H9 (cell line): ENCODE measurements at regions not wholly inside any gene's neighbourhood (a gene's known extent, or its start where the extent isn't known, plus 50 kb on each side); places are given as distances from the start of the nearest gene placed in this dataset.

Experiments
- DNase-seq: peaks from one replicate; pipeline ENCODE4 v3.0.0-alpha.2; 2017
- H2AFZ ChIP-seq: one replicate; pipeline ENCODE4 v1.6.1; 2013; ENCODE audit warnings: mild to moderate bottlenecking, low read length, control low read depth, moderate library complexity
- H2AK5ac ChIP-seq: 2 replicates; pipeline ENCODE4 v1.6.1; 2013; ENCODE audit warnings: low read length, control low read depth, mixed read lengths; ENCODE audit not compliant: insufficient read length
- H2BK120ac ChIP-seq: one replicate; pipeline ENCODE4 v1.6.1; 2013; ENCODE audit warnings: low read depth, mild to moderate bottlenecking, low read length, control low read depth, inconsistent platforms; ENCODE audit not compliant: poor library complexity, severe bottlenecking
- H2BK12ac ChIP-seq: 2 replicates; pipeline ENCODE4 v1.6.1; 2013; ENCODE audit warnings: low read length, control low read depth, mixed read lengths, low read depth; ENCODE audit not compliant: insufficient read length
- H2BK15ac ChIP-seq: 2 replicates; pipeline ENCODE4 v1.6.1; 2013; ENCODE audit warnings: low read depth, low read length, control low read depth
- H2BK20ac ChIP-seq: one replicate; pipeline ENCODE4 v1.6.1; 2013; ENCODE audit warnings: low read depth, mild to moderate bottlenecking, low read length, control low read depth, inconsistent platforms; ENCODE audit not compliant: poor library complexity, severe bottlenecking
- H2BK5ac ChIP-seq: 2 replicates; pipeline ENCODE4 v1.6.1; 2013; ENCODE audit warnings: low read length, control low read depth, mixed read lengths; ENCODE audit not compliant: insufficient read length
- H3K14ac ChIP-seq: 2 replicates; pipeline ENCODE4 v1.6.1; 2013; ENCODE audit warnings: low read length, control low read depth; ENCODE audit not compliant: insufficient read depth
- H3K18ac ChIP-seq: 2 replicates; pipeline ENCODE4 v1.6.1; 2013; ENCODE audit warnings: low read depth, mild to moderate bottlenecking, mixed read lengths, low read length, control low read depth; ENCODE audit not compliant: insufficient read length
- H3K23ac ChIP-seq: 2 replicates; pipeline ENCODE4 v1.6.1; 2013; ENCODE audit warnings: low read length, control low read depth, mixed read lengths, low read depth; ENCODE audit not compliant: insufficient read length
- H3K23me2 ChIP-seq: 2 replicates; pipeline ENCODE4 v1.6.1; 2013; ENCODE audit warnings: low read depth, mild to moderate bottlenecking, mixed read lengths, low read length, control low read depth; ENCODE audit not compliant: insufficient read length, poor library complexity, severe bottlenecking
- H3K27ac ChIP-seq: 2 replicates; pipeline ENCODE4 v1.5.1; 2013; ENCODE audit warnings: low read length, control low read depth, mixed read lengths, low read depth; ENCODE audit not compliant: insufficient read length
- H3K27me3 ChIP-seq: 2 replicates; pipeline ENCODE4 v1.6.1; 2013; ENCODE audit warnings: low read length, control low read depth, inconsistent platforms; ENCODE audit not compliant: insufficient read depth
- H3K4ac ChIP-seq: 2 replicates; pipeline ENCODE4 v1.6.1; 2013; ENCODE audit warnings: low read depth, mild to moderate bottlenecking, control low read depth, inconsistent platforms, low read length, moderate library complexity
- H3K4me1 ChIP-seq: 2 replicates; pipeline ENCODE4 v1.6.1; 2013; ENCODE audit warnings: low read length, control low read depth, inconsistent platforms; ENCODE audit not compliant: insufficient read depth
- H3K4me2 ChIP-seq: 2 replicates; pipeline ENCODE4 v1.6.1; 2013; ENCODE audit warnings: low read length, control low read depth, mixed read lengths; ENCODE audit not compliant: insufficient read length, insufficient read depth
- H3K56ac ChIP-seq: 2 replicates; pipeline ENCODE4 v1.6.1; 2013; ENCODE audit warnings: low read depth, mild to moderate bottlenecking, mixed read lengths, low read length, control low read depth; ENCODE audit not compliant: insufficient read length
- H3K79me1 ChIP-seq: 2 replicates; pipeline ENCODE4 v1.6.1; 2013; ENCODE audit warnings: low read depth, mild to moderate bottlenecking, moderate library complexity, low read length, control low read depth, inconsistent platforms; ENCODE audit not compliant: insufficient read depth, poor library complexity, severe bottlenecking
- H3K79me2 ChIP-seq: 2 replicates; pipeline ENCODE4 v1.6.1; 2013; ENCODE audit warnings: low read length, control low read depth, inconsistent platforms; ENCODE audit not compliant: insufficient read depth
- H3K9ac ChIP-seq: 2 replicates; pipeline ENCODE4 v1.6.1; 2013; ENCODE audit warnings: low read length, control low read depth, mixed read lengths; ENCODE audit not compliant: insufficient read length; ENCODE audit errors: extremely low read depth
- H3K9me3 ChIP-seq: one replicate; pipeline ENCODE4 v1.6.1; 2013; ENCODE audit warnings: low read depth, low read length, inconsistent platforms; ENCODE audit not compliant: control insufficient read depth
- H3T11ph ChIP-seq: one replicate; pipeline ENCODE4 v1.6.1; 2013; ENCODE audit warnings: mild to moderate bottlenecking, low read length, control low read depth, inconsistent platforms
- H4K20me1 ChIP-seq: one replicate; pipeline ENCODE4 v1.6.1; 2013; ENCODE audit not compliant: control insufficient read depth, insufficient read length, insufficient read depth
- H4K5ac ChIP-seq: 2 replicates; pipeline ENCODE4 v1.6.1; 2013; ENCODE audit warnings: low read depth, mild to moderate bottlenecking, mixed read lengths, low read length, control low read depth; ENCODE audit not compliant: insufficient read length
- H4K8ac ChIP-seq: replicated peaks from 2 replicates; pipeline ENCODE4 v1.6.1; 2013; ENCODE audit warnings: low read length, control low read depth, mixed read lengths, low read depth; ENCODE audit not compliant: insufficient read length
- H4K91ac ChIP-seq: 2 replicates; pipeline ENCODE4 v1.6.1; 2013; ENCODE audit warnings: low read depth, mild to moderate bottlenecking, moderate library complexity, mixed read lengths, low read length, control low read depth; ENCODE audit not compliant: insufficient read length
- H3K27ac Mint-ChIP-seq, 3 experiments: 2 replicates in 2 of 3; 3 replicates in 1 of 3; pipeline ENCODE4 v1.8.0; 2020 to 2021; ENCODE audit warnings: mixed read lengths in 3 of 3, mild to moderate bottlenecking in 1 of 3, moderate library complexity in 1 of 3
- H3K27me3 Mint-ChIP-seq: 2 replicates; pipeline ENCODE4 v1.8.0; 2021; ENCODE audit warnings: low read depth, mild to moderate bottlenecking, moderate library complexity, mixed read lengths
- H3K36me3 Mint-ChIP-seq, 3 experiments: 2 replicates in 2 of 3; 3 replicates in 1 of 3; pipeline ENCODE4 v1.8.0; 2020 to 2021; ENCODE audit warnings: low read depth in 3 of 3, mixed read lengths in 3 of 3; ENCODE audit not compliant: insufficient read depth in 1 of 3
- H3K4me1 Mint-ChIP-seq, 2 experiments: 2 replicates each; pipeline ENCODE4 v1.8.0; 2020; ENCODE audit warnings: mixed read lengths in 2 of 2
- H3K4me3 Mint-ChIP-seq, 2 experiments: 2 replicates in 1 of 2; 3 replicates in 1 of 2; pipeline ENCODE4 v1.8.0; 2020 to 2021; ENCODE audit warnings: mild to moderate bottlenecking in 2 of 2, mixed read lengths in 2 of 2, moderate library complexity in 1 of 2
- H3K9me3 Mint-ChIP-seq, 2 experiments: 2 replicates in 1 of 2; 3 replicates in 1 of 2; pipeline ENCODE4 v1.8.0; 2020; ENCODE audit warnings: mild to moderate bottlenecking in 2 of 2, mixed read lengths in 2 of 2, moderate library complexity in 1 of 2
- CTCF ChIP-seq: fragments of 200-600 bp; sonication (generic); conservative IDR thresholded peaks from 3 replicates; pipeline ENCODE4 v1.8.0; 2021; ENCODE audit warnings: antibody characterized with exemption, mild to moderate bottlenecking
- WGBS: extraction: QIAGEN DNeasy Blood & Tissue Kit; methylation state at CpG from one replicate; pipeline ENCODE4 v1.1.7; 2013; ENCODE audit warnings: missing lambda C conversion rate, low lambda C conversion rate, mixed read lengths; ENCODE audit not compliant: insufficient read length; ENCODE audit errors: extremely low coverage; 5-methylcytosine and 5-hydroxymethylcytosine counted together

- H3K23me2 ChIP-seq = no peaks in the 10 kb centered on the region
- no peaks in the 10 kb centered on the region for H4K20me1 ChIP-seq
- H2BK120ac ChIP-seq = no peak overlapping the region
- no peak overlapping the region for H2BK15ac ChIP-seq
- H2BK12ac ChIP-seq = no peak overlapping the region
- no peak overlapping the region for H3K56ac ChIP-seq
- no peak overlapping the region for H3T11ph ChIP-seq
- H3K27me3 ChIP-seq = no peaks in the 10 kb centered on the region
- WGBS = no CpG with 5 or more reads among the region's 2 CpGs
- no peak overlapping the region for H2BK20ac ChIP-seq
- no peak overlapping the region for H3K14ac ChIP-seq
- H2AK5ac ChIP-seq = no peak overlapping the region
- no peaks in the 10 kb centered on the region for H3K4me1 ChIP-seq
- DNase-seq = no peak
- H3K4ac ChIP-seq = no peak overlapping the region
- H3K9me3 ChIP-seq = no peaks in the 10 kb centered on the region
- H3K4me2 ChIP-seq = no peak overlapping the region
- Mint-ChIP-seq H3K27ac (no peak overlapping the region), H3K4me1 (no peaks in the 10 kb centered on the region), H3K9me3 (peaks cover 25 to 31% of the 10 kb centered on the region in 2 experiments), H3K4me3 (no peak overlapping the region), H3K36me3 (peaks cover 3 to 25% (median 13%) of the 10 kb centered on the region in 3 experiments), H3K27me3 (no peaks in the 10 kb centered on the region; the same call in 1 of the 2 replicates)
- H3K27ac ChIP-seq = no peak overlapping the region
- H3K79me2 ChIP-seq = no peaks in the 10 kb centered on the region
- H2BK5ac ChIP-seq = no peak overlapping the region
- H3K18ac ChIP-seq = no peak overlapping the region
- H4K91ac ChIP-seq = no peak overlapping the region
- H4K5ac ChIP-seq = no peak overlapping the region
- H3K23ac ChIP-seq = no peak overlapping the region
- TF ChIP-seq CTCF = no peak
- no peak overlapping the region for H3K9ac ChIP-seq
- no peak overlapping the region for H4K8ac ChIP-seq
- no peaks in the 10 kb centered on the region for H3K79me1 ChIP-seq
- no peak overlapping the region for H2AFZ ChIP-seq
These were observed 84.6 kb upstream of the PTGDR start for GRCh38 chr14:52182853-52183252.
